Left colon (tissue), 2 donors: ENCODE measurements at regions not wholly inside any gene's neighbourhood (a gene's known extent, or its start where the extent isn't known, plus 50 kb on each side); places are given as distances from the start of the nearest gene placed in this dataset.

Experiments used
- ATAC-seq: fragments of 200-7000 bp; cut with Tn5 transposase; one replicate; pipeline ENCODE4 v1.9.1; 2020; ENCODE audit warnings: mild to moderate bottlenecking, moderate library complexity
- DNase-seq, 2 donors: peaks; one replicate each; pipeline ENCODE4 v3.0.0-alpha.2; 2020
- intact Hi-C, 2 donors: fragments of 100-400 bp; cut with DNase I in 1 of 2; cut with micrococcal nuclease in 1 of 2; formaldehyde crosslinking; loops; one replicate each; pipeline versions ENCODE4 v1.11.2 to v1.14.0; 2022; cut with DNase I, micrococcal nuclease
- donor health status: DM: no; HTN: no; CAD: no.
- donor health status: DM: yes; HTN: yes; CAD: no.

DNA sequence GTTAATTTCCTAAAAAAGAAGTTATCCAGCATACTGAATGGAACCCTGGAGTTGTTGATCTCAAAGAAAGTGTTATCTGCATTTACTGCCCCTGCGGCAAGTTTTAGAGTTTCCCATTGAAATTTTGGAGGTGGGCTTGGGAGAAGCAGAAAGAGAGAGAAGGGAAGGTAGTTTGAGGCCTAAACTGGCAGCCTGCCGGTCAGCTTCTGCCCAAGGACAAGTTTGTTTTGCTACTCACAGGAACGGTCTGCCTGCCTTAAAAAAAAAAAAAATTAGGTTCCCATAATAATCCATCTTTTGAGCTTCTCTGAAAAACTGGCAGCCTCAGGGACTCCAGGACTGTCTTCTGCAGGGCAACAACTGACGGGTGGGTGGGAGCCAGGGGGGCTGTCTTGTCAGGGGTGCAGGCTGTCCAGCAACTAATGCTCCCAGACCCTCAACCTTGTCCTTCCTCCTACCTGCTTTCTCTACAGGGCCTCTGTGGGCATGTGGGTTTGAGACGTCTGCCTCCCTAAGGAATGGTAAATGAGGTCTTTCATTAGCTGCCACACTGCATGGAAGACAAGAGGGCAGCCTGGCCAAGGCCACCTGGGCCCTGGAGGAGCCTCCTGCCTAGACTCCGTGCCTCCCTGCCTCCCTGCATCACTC, 176.1 kb upstream of the KCNG1 start:
- ATAC-seq (no peak), DNase-seq (no peak)
- intact Hi-C loops: no loop called here

GRCh38 chr20:51198238-51198637, 175.3 kb upstream of the KCNG1 start:
- intact Hi-C loops: no loop called here
- DNase-seq: no peak
- ATAC-seq: no peak

GRCh38 chr20:51196991-51197651, 174.2 kb upstream of the KCNG1 start:
- intact Hi-C loops: no loop called here
- no peak for DNase-seq
- no peak for ATAC-seq

DNA sequence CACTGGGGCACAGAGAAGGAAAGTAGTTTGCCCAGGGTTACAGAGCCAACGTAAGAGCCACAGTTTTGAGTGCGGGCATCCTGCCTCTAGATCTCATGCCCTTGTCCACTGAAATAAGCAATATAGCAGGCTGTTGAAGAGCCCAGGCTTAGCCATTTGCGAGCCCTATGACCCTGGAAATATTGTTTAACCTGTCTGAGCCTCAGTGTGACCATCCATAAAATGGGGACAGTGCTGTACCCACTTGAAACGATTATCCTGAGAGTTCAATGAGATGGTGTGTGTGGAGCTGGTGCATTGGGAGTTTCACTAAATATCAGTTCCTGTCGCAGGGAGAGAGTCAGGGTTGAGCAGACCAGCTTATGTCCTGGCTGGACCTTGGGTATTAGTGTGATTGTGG, 173.1 kb upstream of the KCNG1 start:
- ATAC-seq: no peak
- no peak for DNase-seq
- intact Hi-C loops: no loop called here

- DNase-seq: no peak
- intact Hi-C loops: no loop called here
- no peak for ATAC-seq
Observed at GRCh38 chr20:51195419-51195901, 172.6 kb upstream of the KCNG1 start.

GRCh38 chr20:51193066-51193772, 170.3 kb upstream of the KCNG1 start:
- DNase-seq (no peak), ATAC-seq (no peak)
- intact Hi-C loops: no loop called here

DNA sequence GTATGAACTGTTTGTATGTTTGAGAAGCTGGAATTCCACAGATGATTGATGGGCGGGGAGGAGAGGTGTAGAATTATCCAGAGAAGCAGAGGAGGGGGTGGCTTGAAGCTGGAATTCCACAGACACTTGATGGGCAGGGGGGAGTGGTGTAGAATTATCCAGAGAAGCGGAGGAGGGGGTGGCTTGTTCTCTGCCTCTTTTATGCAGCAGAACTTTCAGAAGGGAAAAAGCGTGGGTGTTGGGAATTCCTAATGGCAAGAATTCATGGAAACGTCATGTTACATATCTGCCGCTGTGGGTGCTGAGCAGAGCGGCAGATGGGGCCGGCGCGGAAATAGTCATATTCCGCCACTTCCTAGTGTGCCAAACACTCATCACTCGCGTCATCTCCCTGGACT, 167.9 kb upstream of the KCNG1 start:
- no peak for ATAC-seq
- DNase-seq: no peak
- intact Hi-C loops: no loop called here

DNA sequence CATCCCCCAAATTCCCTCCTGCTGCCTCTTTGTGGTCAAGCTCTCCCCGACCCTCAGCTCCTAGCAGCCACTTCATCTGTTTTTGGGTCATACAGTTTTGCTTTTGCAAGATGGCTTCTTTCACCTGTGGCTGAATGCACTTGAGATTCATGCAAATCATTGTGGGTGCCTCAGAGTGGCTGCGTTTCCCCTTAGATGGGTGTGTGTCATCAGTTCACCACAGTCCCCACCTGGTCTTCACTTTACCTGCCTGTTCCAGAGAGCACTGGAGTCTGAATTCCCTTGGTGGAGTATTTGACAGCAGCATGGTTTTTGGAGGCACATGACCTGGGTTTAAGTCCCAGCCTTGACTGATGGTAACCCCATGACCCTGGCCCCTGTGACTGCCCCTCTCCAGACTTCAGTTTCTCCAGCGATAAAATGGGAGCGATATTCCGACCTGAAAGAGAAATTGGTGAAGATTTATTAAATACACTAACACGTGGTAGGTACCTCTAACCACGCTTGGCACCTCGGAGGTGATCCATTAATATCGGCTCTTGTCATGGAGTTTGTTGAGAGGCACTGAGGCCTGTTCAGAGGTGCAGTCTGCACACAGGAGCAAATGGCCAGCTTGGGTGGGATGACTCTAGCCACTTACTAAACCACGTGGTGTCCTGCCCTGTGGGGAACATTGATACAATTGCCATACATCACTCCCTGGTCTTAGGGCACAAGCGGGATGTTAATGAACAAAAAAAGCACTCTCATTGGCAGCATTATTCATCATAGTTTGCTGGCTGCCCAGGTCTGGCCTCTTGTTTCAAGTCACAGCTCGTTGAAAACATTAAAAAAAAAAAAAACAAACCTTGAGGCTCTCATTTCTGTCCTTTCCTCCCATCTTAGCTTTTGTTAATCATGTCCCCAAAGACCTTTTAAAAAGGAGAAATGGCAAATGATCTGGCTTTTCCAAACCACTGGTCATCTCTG, 167.2 kb upstream of the KCNG1 start:
- intact Hi-C loops: no loop called here

DNA sequence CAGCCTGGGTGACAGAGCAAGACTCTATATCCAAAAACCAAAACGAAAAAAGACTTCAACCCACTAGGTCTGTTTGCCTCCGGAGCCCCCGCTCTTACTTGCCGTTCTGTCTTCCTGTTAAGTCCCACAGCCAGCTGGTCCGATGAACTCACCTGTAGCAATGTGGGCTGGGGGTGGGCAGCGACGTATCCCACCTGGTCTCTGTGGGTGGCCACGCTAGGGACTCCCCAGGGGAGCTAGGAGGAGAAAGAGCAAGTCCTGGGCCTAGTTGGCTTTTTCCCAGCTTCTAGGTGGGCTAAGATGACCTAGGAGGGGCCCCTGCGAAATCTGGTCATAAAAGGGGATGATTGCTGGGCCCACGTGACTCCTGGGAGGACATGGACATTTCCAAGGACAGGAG, 166.0 kb upstream of the KCNG1 start:
- DNase-seq (no peak), ATAC-seq (no peak)
- intact Hi-C loops: no loop called here

More for the DNA sequence above, 167.2 kb upstream of the KCNG1 start:
- DNase-seq: no peak
- ATAC-seq: no peak

- DNase-seq: no peak
- intact Hi-C loops: no loop called here
- ATAC-seq: no peak
Observed at GRCh38 chr20:51187261-51187660, 164.4 kb upstream of the KCNG1 start.

DNA sequence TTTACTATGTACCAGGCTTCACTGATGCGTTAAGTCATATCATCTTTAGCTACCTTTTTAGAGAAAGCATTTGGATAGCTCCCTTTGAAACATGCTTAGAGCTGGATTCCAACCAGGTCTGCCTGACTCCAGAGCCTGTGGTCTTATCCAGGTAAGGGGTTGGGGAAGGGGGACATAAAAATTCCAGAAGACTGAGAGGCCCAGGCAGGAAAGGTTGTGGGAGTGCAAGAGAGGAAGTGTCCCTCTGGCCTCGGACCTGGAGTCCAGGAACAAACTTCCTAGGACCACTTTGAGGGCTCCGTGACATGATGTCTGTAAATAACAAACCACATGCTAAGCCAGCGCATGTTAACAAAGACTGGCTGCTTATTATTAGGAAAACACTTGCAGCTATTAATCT, 163.0 kb upstream of the KCNG1 start:
- DNase-seq (no peak), ATAC-seq (no peak)
- intact Hi-C loops: no loop called here

- no peak for DNase-seq
- intact Hi-C loops: no loop called here
- no peak for ATAC-seq
Observed at GRCh38 chr20:51185277-51185676, 162.4 kb upstream of the KCNG1 start.

DNA sequence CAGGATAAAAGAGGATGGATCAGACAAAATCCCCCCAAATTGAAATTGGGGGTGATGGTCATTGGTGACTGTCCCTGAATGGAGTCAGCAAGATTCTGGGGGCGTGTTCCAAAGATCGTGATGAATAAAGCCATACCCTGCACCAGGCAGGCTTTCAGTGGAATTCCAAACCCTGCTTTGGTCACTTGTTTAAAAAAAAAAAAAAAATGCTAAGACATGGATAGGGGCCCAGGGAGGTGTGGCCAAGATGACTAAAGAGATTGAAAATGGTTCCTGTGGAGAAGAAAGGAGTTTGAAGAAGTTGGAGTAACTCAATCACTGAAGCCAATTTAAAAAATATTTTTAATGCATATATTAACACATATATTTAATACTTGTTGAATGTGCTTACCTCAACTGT, 161.4 kb upstream of the KCNG1 start:
- ATAC-seq: no peak
- intact Hi-C loops: no loop called here

GRCh38 chr20:51183451-51183850, 160.5 kb upstream of the KCNG1 start:
- DNase-seq (no peak), ATAC-seq (no peak)
- intact Hi-C loops: no loop called here

More for the DNA sequence above, 161.4 kb upstream of the KCNG1 start:
- no peak for DNase-seq

DNA sequence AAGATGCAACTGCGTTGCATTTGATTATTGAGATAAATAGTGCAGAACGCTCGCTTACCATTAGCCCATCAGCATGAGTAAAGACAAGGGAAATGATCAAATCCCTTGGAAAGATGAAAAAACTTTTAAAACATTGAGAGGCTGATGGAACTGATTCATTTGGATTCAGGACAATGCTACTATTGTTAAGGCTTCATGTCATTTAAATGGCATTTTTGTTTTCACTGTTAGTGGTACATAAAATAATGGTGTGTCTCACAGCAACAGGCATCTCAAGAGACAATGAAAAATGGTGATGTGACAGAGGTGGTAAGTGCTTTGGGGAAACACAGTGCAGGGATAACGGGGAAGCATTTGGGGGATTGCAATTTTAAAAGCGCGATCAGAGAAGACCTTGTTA, 159.7 kb upstream of the KCNG1 start:
- ATAC-seq (no peak), DNase-seq (no peak)
- intact Hi-C loops: no loop called here

DNA sequence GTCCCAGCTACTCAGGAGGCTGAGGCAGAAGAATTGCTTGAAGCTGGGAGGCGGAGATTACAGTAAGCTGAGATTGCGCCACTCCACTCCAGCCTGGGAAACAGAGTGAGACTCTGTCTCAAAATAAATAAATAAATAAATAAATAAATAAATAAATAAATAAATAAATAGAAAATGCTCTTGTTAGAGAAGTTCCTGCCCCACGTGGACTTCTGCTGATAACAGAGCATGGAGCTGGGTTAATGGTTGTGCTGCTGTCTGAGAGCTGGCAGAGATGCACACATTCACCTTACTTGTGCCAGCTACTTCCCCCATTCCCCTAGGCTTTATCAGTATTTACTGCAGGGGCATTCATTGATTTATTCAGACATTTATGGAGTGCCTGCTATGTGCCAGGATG, 155.2 kb upstream of the KCNG1 start:
- ATAC-seq (no peak), DNase-seq (no peak)
- intact Hi-C loops: no loop called here

DNA sequence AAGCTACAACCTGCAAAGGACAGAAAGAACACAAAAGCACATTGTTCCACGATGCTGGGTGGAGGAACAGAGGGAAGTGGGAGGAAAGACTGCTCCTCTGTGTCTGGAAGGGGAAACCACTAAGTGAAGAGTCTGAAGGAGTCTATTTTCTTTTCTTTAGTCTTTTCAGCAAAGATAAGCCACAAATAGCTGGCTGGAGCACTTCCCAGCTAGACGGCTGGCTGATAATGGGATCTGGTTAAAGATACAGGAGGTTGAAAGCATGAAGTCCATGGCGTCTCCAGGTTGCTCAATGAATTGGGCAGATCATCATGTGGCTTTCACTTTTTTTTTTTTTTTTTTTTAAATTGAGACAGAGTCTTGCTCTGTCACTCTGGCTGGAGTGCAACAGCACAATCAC, 154.0 kb upstream of the KCNG1 start:
- intact Hi-C loops: no loop called here
- no peak for DNase-seq
- no peak for ATAC-seq

GRCh38 chr20:51176446-51176845, 153.5 kb upstream of the KCNG1 start:
- DNase-seq (no peak), ATAC-seq (no peak)
- intact Hi-C loops: no loop called here

DNA sequence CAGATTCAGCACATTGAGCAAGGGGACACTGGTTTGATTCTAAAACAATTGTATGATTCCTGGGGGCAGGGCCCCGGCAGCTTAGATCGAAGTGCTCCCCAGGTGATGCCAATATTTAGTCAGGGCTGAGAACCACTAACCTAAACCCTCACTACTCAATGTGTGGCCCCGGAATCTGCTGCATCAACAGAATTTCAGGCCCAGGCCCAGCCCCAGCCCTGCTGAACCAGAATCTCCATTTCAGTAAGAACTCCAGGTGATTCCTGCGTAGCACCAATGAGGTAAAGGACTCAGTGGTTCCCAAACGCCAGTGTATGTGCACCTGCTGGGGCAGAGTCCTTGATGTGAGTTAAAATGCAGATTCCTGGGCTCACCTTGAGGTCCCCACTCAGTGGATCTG, 152.8 kb upstream of the KCNG1 start:
- DNase-seq (no peak), ATAC-seq (no peak)
- intact Hi-C loops: no loop called here
